ENCODE measurements at regions not wholly inside any gene's neighbourhood (a gene's known extent, or its start where the extent isn't known, plus 50 kb on each side); places are given as distances from the start of the nearest gene placed in this dataset.
"Not testable (repeated sequence)": the region's sequence is repeated elsewhere in the genome, so short reads cannot be mapped to it uniquely, and the experiment has no call there.

DNA sequence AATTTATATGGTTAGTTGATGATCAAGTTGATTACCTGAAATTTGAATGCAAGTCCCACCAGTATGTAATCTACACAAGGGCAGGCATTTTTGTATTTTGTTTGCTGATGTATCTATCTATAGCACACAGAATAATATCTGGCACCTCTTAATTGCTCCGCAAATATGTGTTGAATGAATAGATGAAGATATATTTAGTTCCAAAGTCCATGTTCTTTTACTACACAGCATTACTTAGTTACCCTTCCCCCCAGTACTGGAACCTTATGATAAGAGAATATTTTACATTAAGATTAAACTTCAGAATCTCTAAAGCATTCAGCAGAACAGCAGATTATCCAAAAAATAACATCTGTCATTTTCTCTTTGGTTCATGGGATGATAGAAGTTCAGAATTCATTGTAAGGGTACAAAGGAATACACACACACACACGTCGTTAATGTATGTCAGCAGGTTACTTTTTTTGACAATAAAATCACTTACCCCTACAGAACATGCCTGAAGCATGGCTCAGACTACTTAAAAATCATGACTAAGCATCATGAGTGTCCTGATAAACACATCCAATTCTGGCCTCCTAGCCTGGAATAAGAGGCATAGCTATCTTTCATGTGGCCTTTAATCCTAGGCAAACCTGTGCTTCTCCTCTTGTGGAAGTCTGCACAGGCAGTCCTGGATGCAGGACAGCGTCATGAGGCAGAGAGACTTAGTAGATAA is 148.9 kb upstream of the TBC1D5 start:
- H3K27me3 ChIP-seq = no peaks in the 10 kb centered on the region
- H3K9me3 ChIP-seq = peaks cover 19% of the 10 kb centered on the region
- H3K9ac ChIP-seq = no peak overlapping the region
- TF ChIP-seq Cebpa-rat (IDR thresholded peaks at IDR 0.05) = no peak
- H3K4me3 ChIP-seq = no peak overlapping the region
- H3K27ac ChIP-seq = no peak overlapping the region
- H4K20me1 ChIP-seq = no peaks in the 10 kb centered on the region
- no peak overlapping the region for H3K4me2 ChIP-seq
- no peaks in the 10 kb centered on the region for H3K36me3 ChIP-seq
- H3K4me1 ChIP-seq = 0 out of 2 replicates have a peak, but pooled peaks cover 3% of the 10 kb centered on the region

DNA sequence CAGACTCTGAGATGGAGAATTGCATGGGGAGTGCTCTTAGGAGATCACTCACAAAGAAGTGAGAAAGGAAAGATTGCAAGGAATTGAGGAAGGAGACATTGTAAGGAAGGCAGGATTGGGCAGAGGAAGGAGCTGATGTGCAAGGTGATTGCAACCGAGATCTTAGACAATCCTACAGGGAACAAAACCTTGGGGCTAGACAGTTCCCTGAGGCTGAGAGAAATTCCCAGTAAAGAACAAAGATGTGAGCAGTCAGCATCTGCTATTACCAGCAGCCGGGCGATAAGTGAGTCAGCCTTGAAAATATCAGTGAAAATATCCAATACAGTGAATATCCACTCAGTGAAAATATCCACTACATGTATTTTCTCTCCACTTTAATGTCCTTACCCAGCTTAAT is 143.6 kb upstream of the TBC1D5 start:
- Histone ChIP-seq H4K20me1 (no peaks in the 10 kb centered on the region), H3K9me3 (no peaks in the 10 kb centered on the region), H3K36me3 (no peaks in the 10 kb centered on the region), H3K27me3 (no peaks in the 10 kb centered on the region), H3K27ac (no peak overlapping the region), H3K4me3 (no peak overlapping the region), H3K4me2 (no peak overlapping the region), H3K4me1 (no peaks in the 10 kb centered on the region), H3K9ac (no peak overlapping the region)
- no peak for TF ChIP-seq Cebpa-rat (IDR thresholded peaks at IDR 0.05)

DNA sequence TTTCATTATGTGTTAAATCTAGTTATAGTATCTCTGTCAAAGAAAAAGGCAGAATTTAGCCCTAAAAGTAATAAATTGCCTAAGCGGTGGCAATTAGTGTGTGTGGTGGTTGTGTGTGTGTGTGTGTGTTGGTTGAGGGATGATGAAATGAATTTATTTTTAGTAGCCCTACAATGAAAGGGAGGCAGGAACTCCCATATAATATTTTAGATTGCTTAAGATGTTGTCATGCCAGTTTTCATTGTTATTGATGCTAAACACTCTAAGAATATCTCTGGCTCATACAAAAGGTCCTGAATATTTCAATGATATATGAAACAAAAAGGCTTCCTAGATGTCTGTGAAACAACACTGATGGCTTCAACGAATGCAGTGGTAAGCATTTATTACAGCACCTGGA is 140.6 kb upstream of the TBC1D5 start:
- Histone ChIP-seq H3K36me3 (no peaks in the 10 kb centered on the region), H3K4me1 (no peaks in the 10 kb centered on the region), H3K4me3 (no peak overlapping the region), H3K27me3 (no peaks in the 10 kb centered on the region), H3K9ac (no peak overlapping the region), H3K9me3 (no peaks in the 10 kb centered on the region), H3K4me2 (no peak overlapping the region), H4K20me1 (no peaks in the 10 kb centered on the region), H3K27ac (no peak overlapping the region)
- no peak for TF ChIP-seq Cebpa-rat (IDR thresholded peaks at IDR 0.05)

DNA sequence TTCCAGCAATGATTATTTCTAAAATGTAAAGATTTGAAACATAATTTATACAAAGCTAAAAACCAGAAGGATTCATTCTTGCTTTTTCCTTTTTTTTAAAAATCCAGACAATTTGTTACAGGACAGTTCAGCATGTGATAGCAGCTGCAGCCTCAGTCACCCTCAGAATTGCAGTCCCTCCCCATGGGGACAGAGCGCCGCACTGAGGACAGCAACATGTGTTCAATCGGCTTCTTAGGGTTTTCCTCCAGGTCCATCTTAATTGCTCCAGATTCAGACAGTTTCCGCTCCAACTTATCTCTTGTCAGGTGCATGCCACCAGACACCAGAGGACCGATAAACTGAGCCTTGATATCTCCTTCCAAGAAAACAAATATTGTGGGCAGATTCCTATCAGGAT is 134.9 kb upstream of the TBC1D5 start:
- Histone ChIP-seq H3K4me2 (no peak overlapping the region), H3K4me1 (no peaks in the 10 kb centered on the region), H3K9me3 (no peaks in the 10 kb centered on the region), H3K9ac (no peak overlapping the region), H4K20me1 (no peaks in the 10 kb centered on the region), H3K36me3 (no peaks in the 10 kb centered on the region), H3K4me3 (no peak overlapping the region), H3K27ac (no peak overlapping the region), H3K27me3 (no peaks in the 10 kb centered on the region)
- TF ChIP-seq Cebpa-rat (IDR thresholded peaks at IDR 0.05) = no peak

DNA sequence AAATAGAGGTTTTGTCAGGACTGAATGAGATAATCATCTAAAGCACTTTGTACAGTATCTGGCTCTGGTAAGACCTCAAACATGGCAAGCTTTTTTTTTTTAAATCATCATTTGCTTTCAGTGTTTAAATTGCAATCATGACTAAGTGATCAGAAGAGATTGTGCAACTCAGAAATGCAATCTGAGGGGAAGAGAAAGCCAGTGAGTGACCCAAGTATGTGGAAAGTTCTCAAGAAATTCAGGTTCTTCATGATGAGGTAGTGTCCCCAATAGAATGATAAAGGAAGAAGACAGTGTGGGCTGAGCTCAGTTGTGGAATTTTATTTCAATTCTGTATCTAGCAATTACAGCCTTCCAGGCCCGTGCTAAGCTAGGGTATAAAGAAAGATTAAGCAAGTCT is 132.2 kb upstream of the TBC1D5 start:
- no peaks in the 10 kb centered on the region for H3K9me3 ChIP-seq
- TF ChIP-seq Cebpa-rat (IDR thresholded peaks at IDR 0.05) = no peak
- no peak overlapping the region for H3K9ac ChIP-seq
- H3K4me1 ChIP-seq = no peaks in the 10 kb centered on the region
- H4K20me1 ChIP-seq = no peaks in the 10 kb centered on the region
- no peaks in the 10 kb centered on the region for H3K27me3 ChIP-seq
- H3K36me3 ChIP-seq = no peaks in the 10 kb centered on the region
- no peak overlapping the region for H3K27ac ChIP-seq
- H3K4me2 ChIP-seq = no peak overlapping the region
- no peak overlapping the region for H3K4me3 ChIP-seq

DNA sequence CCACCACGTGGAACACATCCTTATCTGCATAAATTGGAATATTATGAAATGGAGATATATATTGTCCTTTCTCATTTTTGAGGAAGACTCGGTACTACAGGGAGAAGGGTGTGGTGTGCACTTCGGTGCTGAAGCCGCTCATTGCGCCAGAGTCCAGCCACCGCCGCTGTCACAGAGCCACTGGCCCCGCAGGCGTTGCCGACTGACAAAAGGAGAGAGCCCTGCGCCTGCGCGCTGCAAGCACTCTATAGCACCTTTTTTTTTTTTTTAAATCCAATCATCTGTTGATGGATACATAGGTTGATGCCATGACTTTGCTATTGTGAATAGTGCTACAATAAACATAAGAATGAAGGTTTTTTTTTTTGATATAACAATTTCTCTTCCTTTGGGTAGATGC is 130.0 kb upstream of the TBC1D5 start:
- Histone ChIP-seq H3K4me2 (no peak overlapping the region), H3K27me3 (no peaks in the 10 kb centered on the region), H4K20me1 (no peaks in the 10 kb centered on the region), H3K4me3 (no peak overlapping the region), H3K9ac (no peak overlapping the region), H3K9me3 (no peaks in the 10 kb centered on the region), H3K27ac (no peak overlapping the region), H3K36me3 (no peaks in the 10 kb centered on the region), H3K4me1 (no peaks in the 10 kb centered on the region)
- no peak for TF ChIP-seq Cebpa-rat (IDR thresholded peaks at IDR 0.05)

DNA sequence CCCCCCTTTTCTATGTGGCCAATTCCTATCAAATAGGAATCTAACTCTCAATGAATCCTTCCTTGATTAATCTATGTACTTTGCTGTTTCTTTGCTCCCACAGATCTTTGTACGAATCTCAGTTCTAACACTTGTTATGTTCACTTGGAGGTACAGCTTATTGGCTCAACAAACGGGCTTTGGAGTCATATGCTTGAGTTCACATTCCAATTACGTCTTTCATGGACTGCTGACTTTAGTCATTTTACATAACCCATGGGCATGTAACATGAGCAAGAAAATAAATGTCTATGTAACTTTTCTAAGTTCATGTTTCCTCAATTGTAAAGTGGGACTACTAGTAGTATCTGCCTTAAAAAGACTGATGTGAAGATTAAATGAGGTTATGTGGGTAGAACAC is 123.2 kb upstream of the TBC1D5 start:
- Histone ChIP-seq H3K36me3 (no peaks in the 10 kb centered on the region), H3K4me1 (no peaks in the 10 kb centered on the region), H3K4me3 (no peak overlapping the region), H3K27me3 (no peaks in the 10 kb centered on the region), H3K4me2 (no peak overlapping the region), H4K20me1 (no peaks in the 10 kb centered on the region), H3K9ac (no peak overlapping the region), H3K27ac (no peak overlapping the region), H3K9me3 (peaks cover 6% of the 10 kb centered on the region; the same call in 1 of the 2 replicates)
- no peak for TF ChIP-seq Cebpa-rat (IDR thresholded peaks at IDR 0.05)

DNA sequence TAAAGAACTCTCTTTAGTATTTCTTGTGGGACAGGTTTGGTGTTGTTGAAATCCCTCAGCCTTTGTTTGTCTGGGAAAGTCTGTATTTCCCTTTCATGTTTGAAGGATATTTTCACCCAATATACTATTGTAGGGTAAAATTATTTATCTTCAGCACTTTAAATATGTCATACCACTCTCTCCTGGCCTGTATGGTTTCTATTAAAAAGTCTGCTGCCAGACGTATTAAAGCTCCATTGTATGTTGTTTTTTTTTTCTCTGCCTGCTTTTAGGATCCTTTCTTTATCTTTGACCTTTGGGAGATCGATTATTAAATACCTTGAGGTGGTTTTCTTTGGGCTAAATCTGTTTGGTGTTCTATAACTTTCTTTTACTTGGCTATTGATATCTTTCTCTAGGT is 119.0 kb upstream of the TBC1D5 start:
- Histone ChIP-seq H3K4me3 (no peak overlapping the region), H3K9me3 (peaks cover 6% of the 10 kb centered on the region; the same call in 1 of the 2 replicates), H3K36me3 (no peaks in the 10 kb centered on the region), H3K4me1 (no peaks in the 10 kb centered on the region), H3K4me2 (no peak overlapping the region), H4K20me1 (no peaks in the 10 kb centered on the region), H3K27ac (no peak overlapping the region), H3K27me3 (no peaks in the 10 kb centered on the region), H3K9ac (no peak overlapping the region)
- TF ChIP-seq Cebpa-rat (IDR thresholded peaks at IDR 0.05) = no peak

DNA sequence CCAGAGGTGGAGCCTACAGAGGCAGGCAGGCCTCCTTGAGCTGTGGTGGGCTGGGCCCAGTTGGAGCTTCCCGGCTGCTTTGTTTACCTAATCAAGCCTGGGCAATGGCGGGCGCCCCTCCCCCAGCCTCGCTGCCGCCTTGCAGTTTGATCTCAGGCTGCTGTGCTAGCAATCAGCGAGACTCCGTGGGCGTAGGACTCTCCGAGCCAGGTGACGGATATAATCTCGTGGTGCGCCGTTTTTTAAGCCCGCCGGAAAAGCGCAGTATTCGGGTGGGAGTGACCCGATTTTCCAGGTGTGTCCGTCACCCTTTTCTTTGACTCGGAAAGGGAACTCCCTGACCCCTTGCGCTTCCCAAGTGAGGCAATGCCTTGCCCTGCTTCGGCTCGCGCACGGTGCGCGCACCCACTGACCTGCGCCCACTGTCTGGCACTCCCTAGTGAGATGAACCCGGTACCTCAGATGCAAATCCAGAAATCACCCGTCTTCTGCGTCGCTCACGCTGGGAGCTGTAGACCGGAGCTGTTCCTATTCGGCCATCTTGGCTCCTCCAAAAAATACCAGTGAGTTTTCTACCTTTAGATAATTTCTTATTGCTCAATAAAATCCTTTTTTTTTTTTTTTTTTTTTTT is 118.5 kb upstream of the TBC1D5 start:
- not testable (repeated sequence) for H3K27me3 ChIP-seq, H3K9ac ChIP-seq, H4K20me1 ChIP-seq, H3K27ac ChIP-seq, H3K4me2 ChIP-seq, H3K4me3 ChIP-seq, H3K4me1 ChIP-seq, H3K9me3 ChIP-seq, H3K36me3 ChIP-seq

DNA sequence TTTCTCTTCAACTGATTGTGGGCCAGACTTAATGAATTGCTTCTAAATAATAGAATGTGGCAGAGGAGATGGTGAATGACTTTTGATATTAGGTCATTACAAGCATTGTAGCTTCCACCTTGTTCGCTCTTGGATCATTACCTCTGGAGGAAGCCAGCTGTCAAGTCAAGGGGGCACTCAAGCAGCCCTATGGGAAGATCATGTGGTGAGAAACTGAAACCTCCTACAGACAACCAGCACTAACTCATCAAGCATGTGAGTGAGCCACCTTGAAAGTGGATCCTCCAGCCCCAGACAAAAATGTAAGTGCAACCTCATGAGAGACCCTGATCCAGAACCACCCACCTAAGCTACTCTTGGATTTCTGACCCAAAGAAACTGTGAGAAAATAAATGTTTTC is 109.8 kb upstream of the TBC1D5 start:
- Histone ChIP-seq H4K20me1 (no peaks in the 10 kb centered on the region), H3K4me3 (no peak overlapping the region), H3K36me3 (no peaks in the 10 kb centered on the region), H3K27me3 (no peaks in the 10 kb centered on the region), H3K9ac (no peak overlapping the region), H3K27ac (no peak overlapping the region), H3K4me1 (no peaks in the 10 kb centered on the region), H3K4me2 (no peak overlapping the region), H3K9me3 (no peaks in the 10 kb centered on the region)
- TF ChIP-seq Cebpa-rat (IDR thresholded peaks at IDR 0.05) = no peak
